ENCODE measurements at regions not wholly inside any gene's neighbourhood (a gene's known extent, or its start where the extent isn't known, plus 50 kb on each side); places are given as distances from the start of the nearest gene placed in this dataset.

GRCh38 chrX:2638279-2638678, 52.8 kb upstream of the CD99 start:
- TF ChIP-seq EZH2 (IDR thresholded peaks at IDR 0.05; ENCODE audit: low read length) (no peak), CTCF (optimal IDR thresholded peaks at IDR 0.05 in 1 of 3, IDR thresholded peaks at IDR 0.05 in 1 of 3, conservative IDR thresholded peaks at IDR 0.05 in 1 of 3; ENCODE audit: extremely low read depth in 1 of 3, insufficient read depth in 2 of 3, low read length in 3 of 3) (no peak)

Measured in keratinocyte (primary cell).